Activated T-helper 1 cell treated with anti-CD3 and anti-CD28 coated beads, Interleukin-2, amount 50 U/mL, for 16 hours (primary cell): ENCODE measurements at regions not wholly inside any gene's neighbourhood (a gene's known extent, or its start where the extent isn't known, plus 50 kb on each side); places are given as distances from the start of the nearest gene placed in this dataset.

Experiments
- DNase-seq, 2 donors: peaks; one replicate each; pipeline ENCODE4 v3.0.0-alpha.2; 2020; ENCODE audit warnings: low read depth in 1 of 2, low spot score in 1 of 2

DNA sequence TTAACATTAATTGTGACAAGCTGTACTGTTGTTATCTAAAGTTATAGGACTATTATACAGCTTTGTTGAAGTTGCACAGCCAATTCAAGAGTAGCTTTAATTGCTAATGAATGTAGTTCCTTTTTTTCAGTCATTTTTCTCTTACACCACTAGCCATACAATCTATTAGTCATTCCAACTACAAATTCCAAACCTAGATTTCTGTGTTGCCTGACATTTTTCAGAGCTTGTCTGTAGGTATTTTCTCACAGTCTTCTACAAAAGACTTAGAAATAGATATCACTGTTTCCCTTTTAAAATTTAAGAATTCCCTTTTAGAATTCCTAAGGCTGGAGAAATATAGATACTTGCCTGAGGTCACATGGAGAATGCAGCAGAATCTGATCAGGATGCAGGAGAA lies 307.0 kb upstream of the HS3ST1 start:
- no peak for DNase-seq

DNA sequence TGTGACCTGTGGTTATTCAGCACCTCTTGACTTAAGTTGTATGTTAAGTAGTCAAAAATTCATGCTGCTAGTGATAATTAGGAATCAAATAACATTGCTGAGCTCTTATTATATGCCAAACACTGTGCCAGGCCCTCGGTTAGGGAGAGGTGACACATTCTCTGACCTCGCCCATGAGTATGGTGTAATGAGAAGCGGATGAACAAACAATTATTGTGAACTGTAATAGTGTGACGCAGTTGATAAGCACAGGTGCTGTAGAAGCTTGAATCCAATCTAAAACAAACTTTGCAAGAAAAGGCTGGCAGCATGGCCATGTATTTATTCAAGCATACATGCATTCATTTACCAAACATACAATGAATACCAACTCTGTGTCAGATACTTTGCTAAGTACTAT lies 303.5 kb upstream of the HS3ST1 start:
- DNase-seq, result no peak

DNA sequence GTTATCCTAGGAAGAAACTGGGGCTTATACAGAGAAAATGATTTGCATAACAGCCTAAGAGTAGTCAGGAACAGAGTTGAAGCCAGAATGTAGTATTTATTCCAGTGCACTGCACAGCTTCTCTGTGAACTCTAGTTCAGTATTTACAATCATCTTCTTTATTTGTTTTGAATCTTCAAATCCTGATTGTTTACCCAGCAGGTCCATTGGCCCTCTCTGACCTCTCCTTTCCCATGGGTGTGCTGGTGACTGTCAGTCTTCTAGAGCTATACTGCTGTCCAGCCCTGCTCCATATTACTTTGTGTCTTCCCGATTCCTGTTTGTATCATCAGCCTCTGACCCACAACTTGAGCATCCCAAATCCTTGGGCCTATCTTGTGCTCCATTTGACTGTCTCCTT lies 301.9 kb upstream of the HS3ST1 start:
- no peak for DNase-seq

DNA sequence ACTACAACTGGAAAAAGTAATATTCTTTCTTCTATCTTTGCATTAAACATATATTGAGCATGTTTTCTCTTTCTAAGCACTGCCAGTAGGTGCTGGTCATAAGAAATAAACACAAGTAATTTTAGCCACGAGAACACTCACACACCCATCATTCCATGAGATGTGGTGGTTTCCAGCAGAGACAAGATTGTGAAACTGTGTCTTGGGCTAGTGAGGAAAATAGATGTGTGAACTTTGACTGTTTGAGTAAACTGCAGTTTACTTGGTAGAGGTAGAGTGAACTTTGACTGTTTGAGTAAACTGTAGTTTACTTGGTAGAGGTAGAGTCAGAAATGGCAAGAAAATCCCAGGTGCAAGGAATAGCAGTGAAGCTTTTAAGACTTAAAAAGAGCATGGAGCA lies 300.9 kb upstream of the HS3ST1 start:
- DNase-seq, result no peak

DNA sequence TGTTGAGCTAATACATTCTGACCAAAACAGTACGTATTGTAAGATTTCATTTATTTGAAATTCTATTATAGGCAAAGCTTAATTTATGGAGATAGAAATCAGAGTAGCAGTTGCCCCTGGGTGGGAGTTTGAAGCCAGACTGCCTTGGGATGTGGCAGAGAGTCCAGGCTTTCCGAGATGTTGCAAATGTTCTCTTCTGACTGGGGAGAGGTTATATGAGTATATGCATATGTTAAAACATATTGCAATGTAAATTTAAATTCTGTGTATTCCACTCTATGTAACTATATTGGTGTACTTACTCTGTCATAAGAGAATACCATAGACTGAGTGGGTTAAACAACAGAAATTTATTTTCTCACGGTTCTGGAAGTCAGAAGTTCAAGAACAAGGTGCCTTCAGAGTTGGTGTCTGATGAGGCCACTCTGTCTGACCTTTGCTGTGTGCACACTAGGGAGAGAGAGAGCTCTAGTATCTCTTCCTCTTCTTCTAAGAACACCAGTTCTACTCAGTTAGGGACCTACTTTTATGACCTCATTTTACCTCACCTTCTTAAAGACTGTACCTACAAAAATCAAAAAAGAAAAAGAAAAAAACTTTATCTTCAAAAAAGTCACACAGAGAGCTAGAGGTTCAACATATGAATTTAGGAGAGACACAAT lies 299.3 kb upstream of the HS3ST1 start:
- no peak for DNase-seq

DNA sequence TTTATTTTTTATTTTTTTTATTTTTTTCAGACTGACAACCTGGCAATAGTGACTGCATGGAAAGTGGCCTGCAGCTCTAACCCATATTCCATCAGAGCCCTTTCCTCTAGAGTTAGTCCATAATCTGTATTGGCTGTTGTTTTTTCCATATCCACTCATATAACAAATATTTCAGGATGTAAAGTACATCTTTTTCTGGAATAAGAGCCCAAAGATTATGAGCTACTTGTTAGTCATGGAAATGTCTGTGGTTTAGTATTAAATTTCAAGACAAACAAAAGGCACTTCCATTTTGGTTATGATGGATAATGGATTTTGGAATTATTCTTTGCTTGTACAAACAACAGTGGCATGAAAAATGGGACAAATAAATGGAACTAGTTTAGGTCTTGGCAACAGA lies 296.0 kb upstream of the HS3ST1 start:
- DNase-seq, result no peak

DNA sequence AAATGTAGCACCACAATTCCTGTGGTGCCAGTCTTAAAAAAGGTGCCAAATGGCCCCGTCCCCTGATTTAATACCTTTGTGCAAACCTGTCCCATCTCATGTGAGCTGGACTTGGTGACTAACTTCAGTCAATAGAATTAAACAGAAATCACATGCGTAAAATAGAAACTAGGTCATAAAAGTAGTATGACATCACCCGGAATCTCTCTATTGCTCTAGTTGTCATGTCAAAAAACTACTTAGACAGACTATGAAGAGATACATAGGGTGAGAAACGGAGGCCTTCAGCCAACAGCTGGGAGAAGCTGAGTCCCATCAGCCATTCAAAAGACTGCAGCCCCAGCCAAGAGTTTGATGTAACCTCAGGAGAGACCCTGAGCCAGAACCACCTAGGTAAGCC lies 293.5 kb upstream of the HS3ST1 start:
- no peak for DNase-seq

DNA sequence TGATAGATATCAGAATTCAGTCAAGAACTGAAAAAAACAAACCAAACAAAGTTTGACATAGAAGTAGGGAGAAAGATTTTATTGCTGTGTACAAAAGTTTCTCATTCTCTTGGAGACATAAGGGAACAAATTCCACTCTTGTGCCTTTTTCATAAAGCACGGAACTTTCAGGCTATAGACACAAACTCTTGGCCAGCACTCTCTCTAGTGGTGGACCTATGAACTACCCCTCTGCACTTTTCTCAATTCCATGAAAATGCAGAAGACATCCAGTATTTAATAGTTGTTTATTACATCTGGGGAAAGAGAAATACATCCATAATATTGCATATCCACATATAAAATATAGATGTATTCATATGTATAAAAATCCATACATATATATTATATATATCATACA lies 291.6 kb upstream of the HS3ST1 start:
- DNase-seq, result no peak

DNA sequence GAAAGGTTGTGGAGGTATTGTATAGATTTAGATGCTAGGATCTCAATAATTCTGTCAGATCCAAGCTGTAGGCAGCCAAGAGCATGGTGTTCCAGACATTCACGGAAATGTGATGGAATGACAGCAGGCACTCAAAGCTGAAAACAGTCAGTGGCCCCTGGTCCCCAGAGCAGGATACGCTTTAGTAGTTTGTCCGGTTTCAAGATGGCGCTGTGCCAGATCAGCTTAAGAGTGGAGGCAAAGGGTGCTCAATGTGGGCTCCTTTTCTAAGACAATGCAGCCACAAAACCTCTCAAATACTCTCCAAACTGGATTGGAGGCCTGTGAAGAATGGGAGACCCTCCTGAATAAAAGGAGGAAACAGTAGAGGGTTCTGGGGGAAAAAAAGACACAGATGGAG lies 291.2 kb upstream of the HS3ST1 start:
- no peak for DNase-seq

DNA sequence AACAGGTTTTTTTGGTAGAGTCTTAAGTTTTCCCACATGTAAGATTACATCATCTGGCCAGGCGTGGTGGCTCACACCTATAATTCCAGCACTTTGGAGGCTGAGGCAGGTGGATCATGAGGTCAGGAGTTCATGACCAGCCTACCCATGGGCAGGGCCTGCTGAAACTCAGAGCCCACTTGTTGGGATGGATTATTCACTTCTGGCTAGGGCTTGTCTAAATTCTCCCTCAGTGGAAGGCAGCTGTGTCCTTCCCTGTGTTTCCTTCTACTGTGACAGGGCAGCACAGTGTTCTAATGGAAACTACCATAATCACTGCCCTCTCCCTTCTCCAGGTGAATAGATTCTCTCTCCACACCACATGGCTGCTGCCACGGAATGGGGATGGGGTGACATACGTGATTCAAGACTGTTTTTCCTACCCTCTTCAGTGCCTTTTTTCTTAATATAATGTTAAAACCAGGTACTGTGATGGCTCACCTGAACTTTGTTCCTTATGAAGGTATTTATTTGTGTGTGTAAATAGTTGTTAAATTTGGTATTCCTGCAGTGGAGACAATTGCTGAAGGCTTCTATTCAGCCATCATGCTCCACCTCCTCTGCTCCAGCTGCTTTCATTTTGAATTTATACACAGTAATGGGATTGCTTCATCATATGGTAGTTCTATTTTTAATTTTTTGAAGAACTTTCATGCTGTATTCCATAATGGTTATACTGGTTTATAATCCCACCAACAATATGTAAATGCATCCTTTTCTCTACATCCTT lies 287.2 kb upstream of the HS3ST1 start:
- no peak for DNase-seq

DNA sequence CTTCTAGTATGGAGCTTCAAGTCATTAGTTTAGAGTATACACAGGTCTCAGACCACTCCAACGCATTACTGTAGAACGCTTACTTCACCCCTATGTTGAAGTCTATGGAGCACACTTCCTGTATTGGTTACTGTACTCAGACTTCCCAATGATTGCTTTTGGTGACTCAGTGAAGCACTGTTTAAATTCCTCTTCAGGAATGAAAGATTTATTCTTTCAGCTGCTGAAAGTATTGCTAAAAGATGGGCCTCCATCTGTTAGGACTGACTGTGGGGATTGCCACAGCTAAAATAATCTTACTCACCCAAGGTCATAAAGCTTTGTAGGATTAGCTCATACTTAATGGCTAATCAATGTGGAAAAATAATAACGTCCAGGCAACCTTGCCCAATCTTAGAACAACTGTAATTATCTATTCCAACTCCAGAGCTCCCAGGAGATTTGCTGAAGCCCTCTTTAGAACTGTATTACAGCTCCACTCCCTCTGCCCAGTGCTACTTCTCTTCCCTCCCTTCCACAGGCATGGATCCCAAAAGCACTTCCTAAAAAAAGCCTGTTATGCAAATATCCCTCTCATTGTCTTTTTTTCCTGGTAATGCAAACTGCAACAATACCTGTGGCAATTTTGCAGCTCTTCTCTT lies 281.9 kb upstream of the HS3ST1 start:
- DNase-seq, result no peak

DNA sequence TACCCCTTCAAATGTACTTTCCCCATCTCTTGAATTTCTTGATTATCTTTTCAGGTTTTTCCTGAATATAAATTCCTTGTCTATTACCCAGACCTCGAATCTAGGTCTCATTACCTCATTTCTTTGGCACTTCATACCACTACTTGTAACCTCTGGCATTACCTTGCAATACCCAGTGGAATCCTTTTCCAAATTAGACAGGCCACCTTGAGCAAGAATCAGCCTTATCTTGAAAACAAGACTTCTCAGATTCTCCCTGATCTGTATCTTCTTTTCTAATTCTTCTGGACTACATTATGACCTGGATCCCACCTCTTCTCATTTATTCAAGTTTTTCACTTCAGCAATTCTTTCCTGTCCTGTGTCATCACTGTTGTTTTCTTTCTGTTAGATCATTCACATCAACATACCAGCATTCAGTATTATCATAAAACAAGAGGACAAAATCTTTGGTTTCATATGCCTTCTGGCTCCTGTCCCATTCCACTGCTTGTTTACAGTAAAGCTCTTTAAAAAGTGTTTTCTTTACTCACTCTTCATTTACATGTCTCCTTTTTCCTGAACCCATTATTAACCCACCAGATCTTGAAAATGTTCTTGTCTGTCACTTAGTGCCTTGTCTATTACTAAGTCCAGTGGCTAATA lies 275.6 kb upstream of the HS3ST1 start:
- DNase-seq, result no peak

DNA sequence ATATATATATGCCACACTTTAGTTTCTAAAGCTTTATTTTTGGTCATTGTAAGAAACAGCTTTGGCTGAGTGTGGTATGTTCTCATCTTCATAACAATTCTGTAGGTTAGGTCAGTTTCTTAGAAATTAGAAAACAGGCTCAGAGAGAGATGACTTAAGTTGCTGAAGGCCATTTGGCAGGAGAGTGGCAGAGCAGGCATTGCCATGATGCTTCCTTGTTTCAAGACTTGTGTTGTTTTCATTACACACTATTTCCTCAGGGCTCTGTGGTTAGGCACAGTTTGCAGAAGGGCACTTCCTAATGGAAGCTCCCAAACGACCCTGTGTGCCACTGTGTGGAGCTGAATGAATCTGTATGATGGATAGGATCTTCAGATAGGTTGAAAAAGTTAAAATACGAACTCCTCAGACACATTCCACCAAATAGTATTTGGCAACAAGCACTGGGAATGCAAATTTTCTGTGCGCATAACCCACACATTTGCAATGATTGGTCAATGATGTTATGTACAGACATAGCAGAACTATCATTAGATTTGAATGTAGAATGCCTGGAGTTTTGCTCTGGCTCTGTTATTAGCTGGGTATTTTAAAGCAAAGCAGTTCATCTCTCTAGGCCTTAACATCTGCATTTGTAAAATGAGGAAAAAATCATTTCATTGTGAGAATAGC lies 274.3 kb upstream of the HS3ST1 start:
- DNase-seq, result no peak

DNA sequence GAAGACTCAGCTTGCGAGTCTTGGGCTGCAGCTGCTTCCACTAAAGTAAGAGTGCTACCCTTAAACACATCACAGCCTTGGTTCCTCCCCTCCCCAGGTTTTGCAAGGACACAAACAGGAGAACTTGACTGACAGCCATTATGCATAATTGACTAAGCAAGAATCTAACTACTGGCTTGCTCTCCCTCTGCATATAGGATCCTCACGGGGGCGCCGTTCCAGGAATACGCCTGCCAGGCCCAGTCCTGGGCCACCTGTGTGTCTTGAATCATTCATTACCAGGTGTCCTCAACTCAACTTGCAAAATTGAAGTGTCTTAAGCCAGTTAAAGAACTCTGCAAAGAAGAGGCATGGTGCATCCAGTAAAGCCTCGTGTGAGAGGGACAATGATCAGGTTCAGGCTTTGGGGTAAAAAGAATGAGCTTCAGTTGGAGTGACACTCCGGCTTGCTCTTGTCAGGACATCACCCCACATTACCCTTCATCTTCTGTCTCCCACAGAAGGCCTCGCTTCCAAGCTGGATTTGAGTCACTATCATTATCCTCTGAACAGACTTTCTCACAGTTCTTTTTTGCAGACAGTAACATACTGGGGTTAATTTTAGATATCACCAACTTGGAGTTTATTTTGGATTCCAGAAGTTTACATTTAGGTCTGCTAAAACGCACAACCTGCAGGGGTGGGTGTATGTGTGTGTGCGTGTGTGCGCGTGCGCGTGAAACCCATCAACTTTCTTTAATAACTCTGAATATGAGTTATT lies 273.5 kb upstream of the HS3ST1 start:
- DNase-seq, result no peak

DNA sequence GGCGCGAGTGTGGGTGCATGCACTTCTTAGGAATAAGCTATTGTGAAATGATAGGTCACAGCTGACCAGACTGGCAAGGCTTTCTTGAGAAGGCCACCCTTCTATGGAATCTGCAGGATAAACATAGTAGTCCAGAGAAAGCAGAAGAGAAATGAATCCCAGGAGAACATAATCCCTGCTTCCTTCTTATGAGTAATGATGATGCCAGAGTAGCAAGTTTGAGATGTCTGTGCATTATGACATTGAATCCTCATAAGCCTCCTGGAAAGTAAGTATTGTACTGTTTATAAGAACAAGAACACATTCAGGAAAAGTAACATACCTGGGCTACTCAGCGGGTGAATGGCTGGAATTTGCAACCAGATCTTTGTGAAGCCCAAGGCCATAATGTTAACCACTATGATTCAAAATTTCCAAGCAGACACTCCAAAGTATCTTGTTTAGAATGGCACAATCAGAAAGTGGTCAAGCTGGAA lies 272.1 kb upstream of the HS3ST1 start:
- no peak for DNase-seq

DNA sequence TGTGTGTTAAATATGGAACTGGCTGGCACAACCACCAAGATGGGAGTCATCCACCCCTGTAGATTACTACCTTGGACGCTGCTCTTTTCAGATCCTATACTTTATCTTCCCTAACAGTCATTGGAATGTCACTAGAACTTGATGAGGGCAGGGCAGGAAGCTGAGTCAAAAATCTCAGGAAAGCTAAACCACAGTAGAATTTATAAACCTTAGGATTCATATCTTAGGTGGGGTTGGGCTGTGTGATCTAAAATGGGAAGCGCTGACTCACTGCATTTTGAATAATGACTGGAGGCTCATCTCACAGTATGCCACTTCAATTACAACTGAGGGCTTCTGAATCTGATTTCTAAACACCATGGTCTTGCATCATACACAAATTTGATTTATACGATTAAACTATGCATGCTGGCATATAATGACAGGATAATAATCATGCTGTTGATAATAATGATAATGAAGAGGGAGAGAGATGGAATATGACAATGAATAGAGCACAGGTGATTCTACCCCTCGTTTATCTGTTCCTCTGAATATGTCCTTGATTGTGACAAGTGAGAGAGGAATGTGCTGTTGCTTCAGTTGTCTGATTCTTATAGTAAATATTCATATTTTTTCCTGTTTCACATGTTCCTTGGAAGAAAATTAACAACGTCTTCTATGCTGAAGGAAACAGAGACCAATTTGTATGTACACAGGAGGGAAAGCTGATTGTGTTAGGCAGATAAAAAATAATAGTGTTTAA lies 270.3 kb upstream of the HS3ST1 start:
- no peak for DNase-seq

DNA sequence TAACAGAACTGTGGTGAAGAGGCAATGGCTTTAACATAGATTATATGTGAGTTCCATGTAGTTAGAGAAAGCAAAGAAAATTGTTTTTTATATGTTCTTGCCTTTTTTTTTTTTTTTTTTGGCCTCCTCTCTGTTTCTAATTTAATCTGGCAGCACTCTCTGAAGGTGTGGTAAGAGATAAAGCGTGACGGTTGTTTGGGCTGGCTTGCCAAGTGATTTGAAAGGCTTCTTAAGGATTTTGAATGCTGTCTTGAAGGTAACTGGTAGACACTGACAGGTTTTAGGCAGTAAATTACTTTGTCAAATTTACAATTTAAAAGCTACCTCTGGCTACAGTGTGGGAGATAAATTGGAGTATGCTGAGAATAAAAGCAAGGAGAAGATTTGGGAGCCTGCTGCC lies 269.3 kb upstream of the HS3ST1 start:
- no peak for DNase-seq

DNA sequence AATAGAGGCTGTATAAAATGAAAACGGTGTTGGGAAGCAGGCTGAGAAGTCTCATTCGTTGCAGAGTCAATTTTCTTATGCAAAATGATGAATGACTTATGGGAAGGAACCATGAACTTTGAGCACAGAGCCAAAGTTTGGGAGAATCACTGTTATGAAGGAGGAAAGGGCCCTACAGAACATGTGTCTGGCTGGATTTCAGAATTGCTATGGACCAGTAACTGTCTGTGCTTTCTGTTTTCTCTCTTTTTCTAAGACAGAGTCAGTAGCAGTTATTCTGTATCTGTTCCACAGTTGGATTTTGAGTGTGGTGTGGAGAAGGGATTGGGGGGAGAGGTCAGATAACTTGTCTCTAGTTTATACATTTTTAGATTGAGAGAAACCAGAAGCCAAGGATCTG lies 265.0 kb upstream of the HS3ST1 start:
- no peak for DNase-seq

DNA sequence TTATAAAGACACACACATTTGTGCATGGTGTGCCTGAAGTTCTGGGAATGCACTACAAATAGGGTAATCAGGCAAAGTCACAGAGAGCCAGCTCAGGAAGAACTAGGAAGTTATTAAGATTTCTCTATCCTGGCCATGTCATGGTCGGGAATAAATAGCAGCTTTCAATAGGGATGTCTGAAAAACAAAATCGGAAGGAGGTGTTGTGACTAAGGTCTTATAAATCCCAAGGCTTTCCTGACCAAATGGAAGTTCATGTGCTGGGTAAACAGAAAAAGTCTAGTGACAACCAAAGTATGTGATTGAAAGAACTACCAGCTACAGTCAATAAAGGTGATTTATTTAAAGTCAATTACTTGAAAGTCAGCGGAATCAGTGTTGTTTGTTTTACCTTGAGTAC lies 262.5 kb upstream of the HS3ST1 start:
- no peak for DNase-seq

DNA sequence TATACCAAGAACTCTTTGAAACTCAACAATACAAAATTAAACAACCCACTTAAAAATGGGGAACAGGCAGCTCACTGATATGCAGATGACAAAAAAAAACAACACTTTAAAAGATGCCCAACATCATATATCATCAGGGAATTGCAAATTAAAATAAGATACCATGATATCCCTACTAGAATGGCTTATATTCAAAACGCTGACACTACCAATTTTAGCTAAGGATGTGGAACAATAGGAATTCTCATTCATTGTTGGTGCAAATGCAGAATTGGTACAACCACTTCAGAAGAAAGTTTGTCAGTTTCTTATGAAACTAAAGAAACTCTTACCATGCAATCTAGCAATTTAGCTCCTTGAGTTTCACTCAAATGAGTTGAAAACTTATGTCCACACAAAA lies 259.0 kb upstream of the HS3ST1 start:
- DNase-seq, result no peak
